HCT116 (cell line): ENCODE measurements at regions not wholly inside any gene's neighbourhood (a gene's known extent, or its start where the extent isn't known, plus 50 kb on each side); places are given as distances from the start of the nearest gene placed in this dataset.

Experiments
- ATAC-seq: fragments of 200-7000 bp; cut with Tn5 transposase; 2 replicates; pipeline ENCODE4 v1.9.1; 2020; ENCODE audit warnings: mild to moderate bottlenecking, moderate library complexity
- BruUV-seq: library from RNA; stranded (reverse); fragments of 400-500 nt; replicated peaks from 2 replicates; lab custom pipeline; 2021; lab: Mats Ljungman, UMichigan
- CTCF ChIA-PET: fragments of 300-600 bp; sonication (Branson Sonifier 250); formaldehyde crosslinking; loops from one replicate; lab custom pipeline; 2021; ENCODE audit warnings: antibody characterized with exemption; lab: Charles Lee
- POLR2A ChIA-PET: fragments of 300-600, 350-600 bp; sonication (Branson Sonifier 250); formaldehyde crosslinking; loops from one replicate; lab custom pipeline; 2021; ENCODE audit warnings: antibody characterized with exemption; lab: Charles Lee
- RAD21 ChIA-PET, 2 experiments: fragments of 300-600 bp; sonication (Branson Sonifier 250); formaldehyde crosslinking; loops; one replicate each; lab custom pipeline; 2023; ENCODE audit warnings: low total read pairs in 2 of 2; ENCODE audit not compliant: uncharacterized antibody in 2 of 2, unreplicated experiment in 2 of 2, low non-redundant PET in 1 of 2; lab: Charles Lee
- DNase-seq: peaks from one replicate; pipeline ENCODE4 v3.0.0-alpha.2; 2010; ENCODE audit warnings: low read depth, low spot score
- H2AFZ ChIP-seq: fragments of 200-600 bp; shearing (Covaris generic), sonication (generic); 2 replicates; pipeline ENCODE4 v1.6.1; 2017; ENCODE audit warnings: low read depth, mixed run types, mixed read lengths, antibody characterized with exemption, low read length; ENCODE audit not compliant: poor library complexity, severe bottlenecking
- H3K27ac ChIP-seq: 2 replicates; pipeline ENCODE4 v1.5.1; 2012; ENCODE audit warnings: low read depth, low read length
- H3K27me3 ChIP-seq: fragments of 200-600 bp; sonication (generic); 2 replicates; pipeline ENCODE4 v1.6.1; 2016; ENCODE audit warnings: mixed run types, low read length, mixed read lengths; ENCODE audit not compliant: insufficient read depth
- H3K36me3 ChIP-seq, 2 experiments: fragments of 200-500 bp in 1 of 2; fragments of 200-600 bp in 1 of 2; sonication (Bioruptor generic) in 1 of 2; sonication (generic) in 1 of 2; 2 replicates each; pipeline versions ENCODE4 v1.5.1 to v1.6.1; 2014 to 2016; ENCODE audit warnings: low read length in 2 of 2, inconsistent platforms in 1 of 2, mixed read lengths in 1 of 2, mixed run types in 1 of 2; ENCODE audit not compliant: insufficient read depth in 2 of 2, control insufficient read depth in 1 of 2
- H3K4me1 ChIP-seq, 2 experiments: fragments of 200-600 bp in 1 of 2; sonication (generic) in 1 of 2; 2 replicates each; pipeline versions ENCODE4 v1.5.1 to v1.6.1; 2012 to 2017; ENCODE audit warnings: low read length in 2 of 2, inconsistent platforms in 1 of 2, mild to moderate bottlenecking in 1 of 2, mixed read lengths in 1 of 2, mixed run types in 1 of 2, moderate library complexity in 1 of 2; ENCODE audit not compliant: insufficient read depth in 2 of 2, control insufficient read depth in 1 of 2
- H3K4me2 ChIP-seq: fragments of 200-600 bp; sonication (generic); 2 replicates; pipeline ENCODE4 v1.6.1; 2017; ENCODE audit warnings: mixed run types, low read length, mixed read lengths
- H3K4me3 ChIP-seq, 2 experiments: fragments of 200-600 bp in 1 of 2; sonication (generic) in 1 of 2; replicated peaks in 1 of 2; 2 replicates each; pipeline ENCODE4 v1.5.1; 2011 to 2016; ENCODE audit warnings: low read length in 2 of 2, control low read depth in 1 of 2, low read depth in 1 of 2, mild to moderate bottlenecking in 1 of 2, mixed read lengths in 1 of 2, mixed run types in 1 of 2
- H3K79me2 ChIP-seq: fragments of 200-600 bp; sonication (generic); 2 replicates; pipeline ENCODE4 v1.6.1; 2017; ENCODE audit warnings: mild to moderate bottlenecking, mixed run types, low read length, moderate library complexity, mixed read lengths; ENCODE audit not compliant: insufficient read depth
- H3K9ac ChIP-seq: fragments of 200-600 bp; sonication (generic); 2 replicates; pipeline ENCODE4 v1.6.1; 2016; ENCODE audit warnings: low read length, mixed read lengths
- H3K9me2 ChIP-seq: fragments of 200-600 bp; sonication (generic), shearing (Covaris generic); 2 replicates; pipeline ENCODE4 v1.6.1; 2017; ENCODE audit warnings: mixed run types, mild to moderate bottlenecking, moderate library complexity; ENCODE audit not compliant: insufficient read depth
- H3K9me3 ChIP-seq, 2 experiments: fragments of 200-500 bp in 1 of 2; fragments of 200-600 bp in 1 of 2; sonication (Bioruptor generic) in 1 of 2; sonication (generic) in 1 of 2; 2 replicates each; pipeline ENCODE4 v1.6.1; 2014 to 2017; ENCODE audit warnings: low read length in 2 of 2, mixed read lengths in 2 of 2, inconsistent platforms in 1 of 2, low read depth in 1 of 2, mild to moderate bottlenecking in 1 of 2, mixed run types in 1 of 2, moderate library complexity in 1 of 2; ENCODE audit not compliant: control insufficient read depth in 1 of 2, insufficient read depth in 1 of 2
- H4K20me1 ChIP-seq: fragments of 200-600 bp; sonication (generic), shearing (Covaris generic); 2 replicates; pipeline ENCODE4 v1.6.1; 2017; ENCODE audit warnings: mixed run types, mild to moderate bottlenecking, moderate library complexity; ENCODE audit not compliant: insufficient read depth
- CBX3 ChIP-seq: IDR thresholded peaks from 2 replicates; pipeline ENCODE4 v1.6.1; 2012; ENCODE audit warnings: low read depth
- CTCF ChIP-seq, 3 experiments: fragments of 200-600 bp in 1 of 3; sonication (generic) in 1 of 3; IDR thresholded peaks in 2 of 3; conservative IDR thresholded peaks in 1 of 3; 2 replicates each; pipeline ENCODE4 v1.5.1; 2012 to 2017; ENCODE audit warnings: low read depth in 2 of 3, low read length in 2 of 3, antibody characterized with exemption in 1 of 3, borderline replicate concordance in 1 of 3, control low read depth in 1 of 3, mild to moderate bottlenecking in 1 of 3, mixed read lengths in 1 of 3, mixed run types in 1 of 3, moderate library complexity in 1 of 3; ENCODE audit not compliant: insufficient read depth in 1 of 3
- EGR1 ChIP-seq: IDR thresholded peaks from 2 replicates; pipeline ENCODE4 v1.6.1; 2012; ENCODE audit warnings: low read depth
- ELF1 ChIP-seq: IDR thresholded peaks from 2 replicates; pipeline ENCODE4 v1.6.1; 2012; ENCODE audit warnings: low read depth, borderline replicate concordance
- EZH2 ChIP-seq: fragments of 200-600 bp; sonication (generic); IDR thresholded peaks from 2 replicates; pipeline ENCODE4 v1.6.1; 2017; ENCODE audit warnings: antibody characterized with exemption, mixed run types
- EZH2phosphoT487 ChIP-seq: fragments of 200-600 bp; IDR thresholded peaks from 2 replicates; pipeline ENCODE4 v1.6.1; 2018; ENCODE audit warnings: antibody characterized with exemption, borderline replicate concordance
- FOSL1 ChIP-seq: IDR thresholded peaks from 2 replicates; pipeline ENCODE4 v1.6.1; 2012; ENCODE audit warnings: low read depth
- JUND ChIP-seq: IDR thresholded peaks from 2 replicates; pipeline ENCODE4 v1.6.1; 2012
- POLR2A ChIP-seq: IDR thresholded peaks from 2 replicates; pipeline ENCODE4 v1.7.0; 2011; ENCODE audit warnings: borderline replicate concordance; ENCODE audit not compliant: insufficient read depth, insufficient read length; ENCODE audit errors: extremely low read depth
- POLR2AphosphoS5 ChIP-seq: IDR thresholded peaks from 2 replicates; pipeline ENCODE4 v1.6.1; 2011; ENCODE audit warnings: mild to moderate bottlenecking, low read depth, low read length, moderate library complexity
- RAD21 ChIP-seq: IDR thresholded peaks from 2 replicates; pipeline ENCODE4 v1.6.1; 2012; ENCODE audit warnings: low read depth, mild to moderate bottlenecking
- SIN3A ChIP-seq: IDR thresholded peaks from 2 replicates; pipeline ENCODE4 v1.6.1; 2012; ENCODE audit warnings: low read depth
- SP1 ChIP-seq: IDR thresholded peaks from 2 replicates; pipeline ENCODE4 v1.6.1; 2012; ENCODE audit warnings: low read depth
- TCF7L2 ChIP-seq: IDR thresholded peaks from 2 replicates; pipeline ENCODE4 v1.7.0; 2011; ENCODE audit warnings: borderline replicate concordance, inconsistent platforms; ENCODE audit not compliant: insufficient read depth, insufficient read length; ENCODE audit errors: extremely low read depth
- YY1 ChIP-seq: IDR thresholded peaks from 2 replicates; pipeline ENCODE4 v1.6.1; 2011; ENCODE audit warnings: low read length, low read depth, moderate library complexity, mild to moderate bottlenecking; ENCODE audit not compliant: insufficient replicate concordance; ENCODE audit errors: extremely low read depth
- ZFX ChIP-seq: fragments of 450-650 bp; IDR thresholded peaks from 2 replicates; pipeline ENCODE4 v1.6.1; 2017
- ZNF274 ChIP-seq: fragments of 200-500 bp; sonication (Bioruptor generic); IDR thresholded peaks from 2 replicates; pipeline ENCODE4 v1.6.1; 2014; ENCODE audit warnings: mild to moderate bottlenecking, low read depth, low read length, inconsistent platforms
- intact Hi-C: fragments of 100-400 bp; cut with micrococcal nuclease; formaldehyde crosslinking; loops from 2 replicates; pipeline ENCODE4 v1.10.0; 2022
- TF ChIP-seq, protein P1 (sequence below): IDR thresholded peaks from 2 replicates; pipeline ENCODE4 v1.6.1; 2012
- TF ChIP-seq, protein P2 (sequence below): IDR thresholded peaks from 2 replicates; pipeline ENCODE4 v1.6.1; 2012; ENCODE audit warnings: low read depth

GRCh38 chr11:92709329-92709728, 260.1 kb upstream of the MTNR1B start:
- intact Hi-C loops: no loop called here
- DNase-seq: no peak
- ChIA-PET POLR2A (no interaction called here), CTCF (no interaction called here), RAD21 (no interaction called here)
- no peaks in the 10 kb centered on the region for H3K79me2 ChIP-seq
- no peak overlapping the region for H3K9ac ChIP-seq
- H2AFZ ChIP-seq: no peak overlapping the region
- H3K9me2 ChIP-seq: no peaks in the 10 kb centered on the region
- H3K4me1 ChIP-seq: no peaks in the 10 kb centered on the region
- no peaks in the 10 kb centered on the region for H3K36me3 ChIP-seq
- no peak for ATAC-seq
- H3K4me3 ChIP-seq: no peak overlapping the region
- no peak for TF ChIP-seq CTCF (IDR thresholded peaks at IDR 0.05 in 2 of 3, conservative IDR thresholded peaks at IDR 0.05 in 1 of 3; ENCODE audit: borderline replicate concordance in 1 of 3, insufficient read depth in 1 of 3, low read depth in 2 of 3, low read length in 2 of 3)
- TF ChIP-seq EGR1: no peak
- no peak for TF ChIP-seq ZNF274
- TF ChIP-seq EZH2: no peak
- TF ChIP-seq RAD21: no peak
- no peak for TF ChIP-seq ELF1
- TF ChIP-seq, protein P1, sequence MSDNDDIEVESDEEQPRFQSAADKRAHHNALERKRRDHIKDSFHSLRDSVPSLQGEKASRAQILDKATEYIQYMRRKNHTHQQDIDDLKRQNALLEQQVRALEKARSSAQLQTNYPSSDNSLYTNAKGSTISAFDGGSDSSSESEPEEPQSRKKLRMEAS: no peak
- TF ChIP-seq POLR2A: no peak
- TF ChIP-seq POLR2AphosphoS5: no peak
- TF ChIP-seq YY1: no peak
- no peak for TF ChIP-seq EZH2phosphoT487
- no peak for TF ChIP-seq SIN3A
- TF ChIP-seq, protein P2, sequence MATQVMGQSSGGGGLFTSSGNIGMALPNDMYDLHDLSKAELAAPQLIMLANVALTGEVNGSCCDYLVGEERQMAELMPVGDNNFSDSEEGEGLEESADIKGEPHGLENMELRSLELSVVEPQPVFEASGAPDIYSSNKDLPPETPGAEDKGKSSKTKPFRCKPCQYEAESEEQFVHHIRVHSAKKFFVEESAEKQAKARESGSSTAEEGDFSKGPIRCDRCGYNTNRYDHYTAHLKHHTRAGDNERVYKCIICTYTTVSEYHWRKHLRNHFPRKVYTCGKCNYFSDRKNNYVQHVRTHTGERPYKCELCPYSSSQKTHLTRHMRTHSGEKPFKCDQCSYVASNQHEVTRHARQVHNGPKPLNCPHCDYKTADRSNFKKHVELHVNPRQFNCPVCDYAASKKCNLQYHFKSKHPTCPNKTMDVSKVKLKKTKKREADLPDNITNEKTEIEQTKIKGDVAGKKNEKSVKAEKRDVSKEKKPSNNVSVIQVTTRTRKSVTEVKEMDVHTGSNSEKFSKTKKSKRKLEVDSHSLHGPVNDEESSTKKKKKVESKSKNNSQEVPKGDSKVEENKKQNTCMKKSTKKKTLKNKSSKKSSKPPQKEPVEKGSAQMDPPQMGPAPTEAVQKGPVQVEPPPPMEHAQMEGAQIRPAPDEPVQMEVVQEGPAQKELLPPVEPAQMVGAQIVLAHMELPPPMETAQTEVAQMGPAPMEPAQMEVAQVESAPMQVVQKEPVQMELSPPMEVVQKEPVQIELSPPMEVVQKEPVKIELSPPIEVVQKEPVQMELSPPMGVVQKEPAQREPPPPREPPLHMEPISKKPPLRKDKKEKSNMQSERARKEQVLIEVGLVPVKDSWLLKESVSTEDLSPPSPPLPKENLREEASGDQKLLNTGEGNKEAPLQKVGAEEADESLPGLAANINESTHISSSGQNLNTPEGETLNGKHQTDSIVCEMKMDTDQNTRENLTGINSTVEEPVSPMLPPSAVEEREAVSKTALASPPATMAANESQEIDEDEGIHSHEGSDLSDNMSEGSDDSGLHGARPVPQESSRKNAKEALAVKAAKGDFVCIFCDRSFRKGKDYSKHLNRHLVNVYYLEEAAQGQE: no peak
- no peak for TF ChIP-seq SP1
- no peak for TF ChIP-seq TCF7L2
- TF ChIP-seq JUND: no peak
- no peak for TF ChIP-seq ZFX
- no peak for TF ChIP-seq CBX3
- TF ChIP-seq FOSL1: no peak
- no peak overlapping the region for H3K27ac ChIP-seq
- BruUV-seq: no TSS peak
- H4K20me1 ChIP-seq: no peaks in the 10 kb centered on the region
- H3K4me2 ChIP-seq: no peak overlapping the region
- H3K9me3 ChIP-seq: peaks cover 0 to 10% of the 10 kb centered on the region in 2 experiments; a peak in 2 of 4 replicates
- H3K27me3 ChIP-seq: no peaks in the 10 kb centered on the region
